ENCODE measurements at regions not wholly inside any gene's neighbourhood (a gene's known extent, or its start where the extent isn't known, plus 50 kb on each side); places are given as distances from the start of the nearest gene placed in this dataset.
"Not testable (repeated sequence)": the region's sequence is repeated elsewhere in the genome, so short reads cannot be mapped to it uniquely, and the experiment has no call there.

GRCh38 chr18:38552732-38553321, 987.2 kb upstream of the CELF4 start:
- Mint-ChIP-seq H3K27me3 (no peaks in the 10 kb centered on the region), H3K4me3 (no peak overlapping the region), H3K9me3 (no peaks in the 10 kb centered on the region), H3K4me1 (no peaks in the 10 kb centered on the region), H3K27ac (peak overlapping the region in 1 of 2 donors; percentile 84)
- no peak for DNase-seq
- ATAC-seq, result no peak

- no peak for DNase-seq
- no peaks in the 10 kb centered on the region for H3K27me3 Mint-ChIP-seq
- no peak for ATAC-seq
- H3K9me3 Mint-ChIP-seq, result no peaks in the 10 kb centered on the region
- H3K27ac Mint-ChIP-seq, result no peak overlapping the region
- no peak overlapping the region for H3K4me3 Mint-ChIP-seq
- H3K4me1 Mint-ChIP-seq, result no peaks in the 10 kb centered on the region
These were observed 986.3 kb upstream of the CELF4 start for GRCh38 chr18:38551881-38552280.

DNA sequence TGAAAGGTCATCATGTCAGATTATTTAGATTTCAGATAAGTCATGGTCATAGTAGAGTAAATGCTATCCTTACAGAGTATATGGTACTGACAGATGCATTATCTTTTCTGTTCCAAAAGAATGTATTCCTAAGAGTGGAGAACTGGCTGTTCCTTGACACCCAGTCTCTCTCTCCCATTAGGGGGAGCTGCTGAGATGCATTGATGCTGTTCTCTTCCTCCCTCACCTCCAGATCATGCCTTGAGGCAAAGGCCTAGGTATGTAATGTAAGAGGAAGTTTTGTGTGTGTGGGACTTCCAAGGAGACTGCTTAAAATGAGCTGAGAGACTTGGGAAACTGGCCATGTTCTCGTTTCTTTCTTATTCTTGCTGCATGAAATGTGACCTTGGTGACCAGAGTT, 979.5 kb upstream of the CELF4 start:
- no peak for DNase-seq
- no peaks in the 10 kb centered on the region for H3K27me3 Mint-ChIP-seq
- H3K4me1 Mint-ChIP-seq, result no peaks in the 10 kb centered on the region
- no peak overlapping the region for H3K4me3 Mint-ChIP-seq
- no peaks in the 10 kb centered on the region for H3K9me3 Mint-ChIP-seq
- no peak overlapping the region for H3K27ac Mint-ChIP-seq
- no peak for ATAC-seq

- ATAC-seq (no peak), DNase-seq (no peak)
- Mint-ChIP-seq H3K27ac (no peak overlapping the region), H3K4me3 (no peak overlapping the region), H3K9me3 (no peaks in the 10 kb centered on the region), H3K27me3 (no peaks in the 10 kb centered on the region), H3K4me1 (no peaks in the 10 kb centered on the region)
These were observed 974.3 kb upstream of the CELF4 start for GRCh38 chr18:38539856-38540255.

- Mint-ChIP-seq H3K4me3 (no peak overlapping the region), H3K27ac (no peak overlapping the region), H3K27me3 (no peaks in the 10 kb centered on the region), H3K9me3 (no peaks in the 10 kb centered on the region), H3K4me1 (no peaks in the 10 kb centered on the region)
- ATAC-seq, result no peak
- no peak for DNase-seq
These were observed 973.8 kb upstream of the CELF4 start for GRCh38 chr18:38539371-38539770.

GRCh38 chr18:38534073-38534472, 968.5 kb upstream of the CELF4 start:
- no peak for ATAC-seq
- H3K4me3 Mint-ChIP-seq, result no peak overlapping the region
- DNase-seq, result no peak
- H3K9me3 Mint-ChIP-seq, result peaks cover 0 to 7% of the 10 kb centered on the region in 2 donors
- H3K4me1 Mint-ChIP-seq, result no peaks in the 10 kb centered on the region
- H3K27me3 Mint-ChIP-seq, result no peaks in the 10 kb centered on the region
- no peak overlapping the region for H3K27ac Mint-ChIP-seq

- DNase-seq, result no peak
- Mint-ChIP-seq H3K9me3 (no peaks in the 10 kb centered on the region), H3K4me1 (no peaks in the 10 kb centered on the region), H3K4me3 (no peak overlapping the region), H3K27ac (no peak overlapping the region), H3K27me3 (no peaks in the 10 kb centered on the region)
- no peak for ATAC-seq
These were observed 961.3 kb upstream of the CELF4 start for GRCh38 chr18:38526922-38527321.

GRCh38 chr18:38525039-38525438, 959.4 kb upstream of the CELF4 start:
- no peak for ATAC-seq
- Mint-ChIP-seq H3K4me1 (no peaks in the 10 kb centered on the region), H3K9me3 (no peaks in the 10 kb centered on the region), H3K4me3 (no peak overlapping the region), H3K27ac (no peak overlapping the region), H3K27me3 (no peaks in the 10 kb centered on the region)
- no peak for DNase-seq

- Mint-ChIP-seq H3K4me3 (no peak overlapping the region), H3K27me3 (no peaks in the 10 kb centered on the region), H3K9me3 (peaks cover 0 to 5% of the 10 kb centered on the region in 2 donors), H3K27ac (no peak overlapping the region), H3K4me1 (no peaks in the 10 kb centered on the region)
- ATAC-seq (no peak), DNase-seq (no peak)
These were observed 955.2 kb upstream of the CELF4 start for GRCh38 chr18:38520786-38521185.

DNA sequence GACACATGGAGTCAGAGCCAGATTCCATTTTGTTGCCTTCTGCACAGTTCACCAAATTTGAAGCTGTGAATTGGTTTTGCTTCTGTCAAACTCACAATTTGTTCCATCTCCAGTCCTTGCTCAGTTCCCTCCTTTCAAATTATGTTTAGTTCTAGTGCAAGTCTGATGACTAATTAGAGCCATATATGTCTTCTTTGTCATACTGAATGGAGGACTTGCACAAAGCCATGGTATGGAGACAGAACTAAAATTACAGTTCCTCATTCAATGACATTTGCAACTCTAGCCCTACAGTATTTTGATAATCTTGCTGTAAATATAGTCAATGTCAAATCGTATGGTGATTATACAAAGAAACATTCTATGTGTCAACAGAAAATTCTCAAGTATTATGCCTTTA, 936.9 kb upstream of the CELF4 start:
- DNase-seq, result no peak
- Mint-ChIP-seq H3K9me3 (no peaks in the 10 kb centered on the region), H3K4me1 (no peaks in the 10 kb centered on the region), H3K27ac (no peak overlapping the region), H3K27me3 (no peaks in the 10 kb centered on the region), H3K4me3 (no peak overlapping the region)
- ATAC-seq, result no peak

GRCh38 chr18:38497266-38497665, 931.7 kb upstream of the CELF4 start:
- Mint-ChIP-seq H3K27me3 (no peaks in the 10 kb centered on the region), H3K4me1 (peaks cover 10% of the 10 kb centered on the region), H3K27ac (no peak overlapping the region), H3K4me3 (no peak overlapping the region), H3K9me3 (no peaks in the 10 kb centered on the region)
- no peak for DNase-seq
- no peak for ATAC-seq

DNA sequence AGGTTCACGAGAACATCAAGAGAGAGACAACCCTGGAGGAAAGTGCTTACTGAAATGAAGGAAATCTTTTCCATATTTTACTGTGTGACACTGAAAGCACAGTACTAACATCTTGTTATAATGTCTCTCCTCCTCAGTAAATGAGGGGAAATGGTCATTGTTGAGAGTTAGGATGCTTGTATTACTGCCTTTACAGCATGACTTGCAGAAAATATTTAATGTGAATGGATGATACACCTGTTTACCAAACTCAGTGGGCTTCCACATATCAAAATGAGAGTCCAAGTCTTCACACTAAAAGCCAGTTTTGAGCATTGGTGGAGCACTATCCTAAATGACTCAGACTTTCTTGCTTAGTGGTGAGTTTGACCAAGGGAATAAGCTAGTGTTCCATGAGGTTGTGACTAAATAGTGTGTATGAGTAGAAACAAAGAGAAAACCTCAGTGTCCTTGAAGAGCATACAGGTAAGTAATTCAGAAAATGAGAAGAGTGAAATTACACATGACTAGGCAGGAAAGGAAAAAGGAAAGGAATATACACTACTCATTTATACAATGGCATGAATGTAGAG, 930.7 kb upstream of the CELF4 start:
- H3K27me3 Mint-ChIP-seq, result no peaks in the 10 kb centered on the region
- H3K27ac Mint-ChIP-seq, result no peak overlapping the region
- DNase-seq, result no peak
- peaks cover 10% of the 10 kb centered on the region for H3K4me1 Mint-ChIP-seq
- ATAC-seq, result peak; percentile 60
- H3K4me3 Mint-ChIP-seq, result no peak overlapping the region
- no peaks in the 10 kb centered on the region for H3K9me3 Mint-ChIP-seq

DNA sequence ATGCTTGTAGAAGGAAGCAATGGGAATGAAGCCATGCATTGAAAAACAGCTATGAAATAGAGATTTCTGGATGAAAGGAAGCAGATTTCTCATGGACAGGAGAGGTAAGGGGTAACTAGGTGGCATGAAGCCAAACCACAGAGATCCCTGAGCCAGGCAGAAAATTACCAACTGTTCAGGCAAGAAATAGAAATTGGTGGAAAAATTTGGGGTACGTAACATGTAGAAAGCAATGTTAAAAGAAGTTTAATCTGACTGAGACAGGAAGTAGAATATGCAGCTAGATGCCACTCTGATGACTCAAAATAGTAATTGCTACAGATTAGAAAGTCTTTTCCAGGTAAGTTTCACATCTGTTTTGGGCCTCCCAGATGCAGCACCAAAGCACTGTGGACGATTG, 928.5 kb upstream of the CELF4 start:
- H3K9me3 Mint-ChIP-seq, result no peaks in the 10 kb centered on the region
- H3K27ac Mint-ChIP-seq, result no peak overlapping the region
- DNase-seq, result no peak
- peak; percentile 42 for ATAC-seq
- no peak overlapping the region for H3K4me3 Mint-ChIP-seq
- peaks cover 10% of the 10 kb centered on the region for H3K4me1 Mint-ChIP-seq
- no peaks in the 10 kb centered on the region for H3K27me3 Mint-ChIP-seq

DNA sequence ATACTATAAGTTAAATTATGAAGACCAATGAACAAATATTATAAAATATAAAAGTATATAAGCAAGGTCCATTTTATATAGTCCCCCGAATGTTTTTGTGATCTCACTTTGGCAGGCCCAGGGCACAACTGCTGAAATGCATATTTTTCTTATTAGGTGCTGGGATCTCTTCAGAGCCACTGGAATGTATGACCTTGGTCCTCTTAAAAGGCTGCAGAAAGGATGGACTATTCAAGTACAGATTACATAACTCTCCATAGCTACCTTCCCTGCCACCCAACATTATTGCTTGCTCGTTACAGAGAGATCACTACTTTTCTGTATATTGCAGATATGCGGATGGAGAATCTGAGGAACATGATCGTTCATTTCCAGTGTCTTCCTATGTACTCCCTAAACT, 925.6 kb upstream of the CELF4 start:
- peaks cover 10% of the 10 kb centered on the region for H3K4me1 Mint-ChIP-seq
- ATAC-seq (no peak), DNase-seq (no peak)
- no peaks in the 10 kb centered on the region for H3K9me3 Mint-ChIP-seq
- no peak overlapping the region for H3K4me3 Mint-ChIP-seq
- no peak overlapping the region for H3K27ac Mint-ChIP-seq
- H3K27me3 Mint-ChIP-seq, result no peaks in the 10 kb centered on the region

DNA sequence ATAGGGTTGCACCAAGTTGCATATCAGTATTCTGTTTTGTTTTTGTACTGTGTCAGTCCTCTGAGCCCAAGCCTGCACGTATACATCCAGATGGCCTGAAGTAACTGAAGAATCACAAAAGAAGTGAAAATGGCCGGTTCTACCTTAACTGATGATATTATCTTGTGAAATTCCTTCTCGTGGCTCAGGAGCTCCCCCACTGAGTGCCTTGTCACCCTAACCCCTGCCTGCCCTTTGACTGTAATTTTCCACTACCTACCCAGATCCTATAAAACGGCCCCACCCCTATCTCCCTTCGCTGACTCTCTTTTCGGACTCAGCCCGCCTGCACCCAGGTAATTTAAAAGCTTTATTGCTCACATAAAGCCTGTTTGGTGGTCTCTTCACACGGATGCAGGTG, 924.1 kb upstream of the CELF4 start:
- not testable (repeated sequence) for H3K4me1 Mint-ChIP-seq, H3K9me3 Mint-ChIP-seq, H3K4me3 Mint-ChIP-seq, ATAC-seq, H3K27ac Mint-ChIP-seq, H3K27me3 Mint-ChIP-seq, DNase-seq

DNA sequence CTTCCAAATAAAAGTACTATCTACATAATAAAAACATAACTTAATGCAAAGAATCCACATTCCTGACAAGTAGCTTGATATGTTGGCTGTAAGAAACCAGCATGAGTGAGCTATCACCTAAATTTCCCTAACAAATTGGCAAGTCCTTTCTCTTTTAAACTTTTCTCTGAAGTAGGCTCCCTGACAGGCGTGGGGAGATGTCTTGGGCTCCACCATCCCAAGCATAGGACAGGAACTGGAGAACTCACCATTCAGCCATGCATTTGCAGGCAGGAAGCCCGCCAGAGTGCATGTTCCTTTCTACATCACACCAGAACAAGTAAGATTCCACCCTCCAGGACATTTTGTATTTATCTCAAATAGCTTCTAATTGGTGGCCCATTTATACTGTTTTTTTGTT, 921.9 kb upstream of the CELF4 start:
- Mint-ChIP-seq H3K4me1 (no peaks in the 10 kb centered on the region), H3K27ac (no peak overlapping the region), H3K27me3 (peaks cover 3% of the 10 kb centered on the region), H3K4me3 (no peak overlapping the region), H3K9me3 (peaks cover 0 to under 1% of the 10 kb centered on the region in 2 donors)
- ATAC-seq, result no peak
- DNase-seq, result no peak

DNA sequence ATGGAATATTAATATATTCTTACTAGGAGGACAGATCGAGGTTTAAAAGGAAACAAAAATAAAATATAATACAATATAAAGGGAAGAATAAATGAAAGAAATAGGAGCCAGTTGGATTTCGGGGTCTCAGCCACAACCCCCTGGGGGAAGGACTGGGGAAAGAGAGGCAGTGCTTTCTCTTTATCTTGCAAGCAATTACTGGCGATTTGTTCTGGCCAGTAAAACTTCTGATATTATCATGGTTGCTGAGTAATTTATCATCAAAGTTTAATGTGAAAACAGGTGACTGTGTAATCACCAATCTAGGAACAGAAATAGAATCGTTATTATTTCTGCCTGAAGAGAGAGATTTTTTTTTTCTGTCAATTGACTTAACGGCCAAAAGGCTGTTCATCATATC, 917.7 kb upstream of the CELF4 start:
- no peaks in the 10 kb centered on the region for H3K4me1 Mint-ChIP-seq
- no peak overlapping the region for H3K27ac Mint-ChIP-seq
- no peak overlapping the region for H3K4me3 Mint-ChIP-seq
- no peak for DNase-seq
- ATAC-seq, result no peak
- H3K27me3 Mint-ChIP-seq, result peaks cover 8% of the 10 kb centered on the region
- peaks cover 6 to 8% of the 10 kb centered on the region in 2 donors for H3K9me3 Mint-ChIP-seq
